ENCODE measurements at regions not wholly inside any gene's neighbourhood (a gene's known extent, or its start where the extent isn't known, plus 50 kb on each side); places are given as distances from the start of the nearest gene placed in this dataset.

GRCh38 chr13:60772726-60773125, 375.7 kb downstream of the TDRD3 start:
- H3K27ac ChIP-seq: no peak overlapping the region
- H3K4me3 ChIP-seq: no peak overlapping the region
- DNase-seq (no peak), ATAC-seq (no peak)
- no peaks in the 10 kb centered on the region for H3K36me3 ChIP-seq
- H3K9me3 ChIP-seq: peaks cover 0 to 7% (median 0%) of the 10 kb centered on the region in 12 donors
- intact Hi-C loops (cut with DNase I): no loop called here
- TF ChIP-seq, protein P1, sequence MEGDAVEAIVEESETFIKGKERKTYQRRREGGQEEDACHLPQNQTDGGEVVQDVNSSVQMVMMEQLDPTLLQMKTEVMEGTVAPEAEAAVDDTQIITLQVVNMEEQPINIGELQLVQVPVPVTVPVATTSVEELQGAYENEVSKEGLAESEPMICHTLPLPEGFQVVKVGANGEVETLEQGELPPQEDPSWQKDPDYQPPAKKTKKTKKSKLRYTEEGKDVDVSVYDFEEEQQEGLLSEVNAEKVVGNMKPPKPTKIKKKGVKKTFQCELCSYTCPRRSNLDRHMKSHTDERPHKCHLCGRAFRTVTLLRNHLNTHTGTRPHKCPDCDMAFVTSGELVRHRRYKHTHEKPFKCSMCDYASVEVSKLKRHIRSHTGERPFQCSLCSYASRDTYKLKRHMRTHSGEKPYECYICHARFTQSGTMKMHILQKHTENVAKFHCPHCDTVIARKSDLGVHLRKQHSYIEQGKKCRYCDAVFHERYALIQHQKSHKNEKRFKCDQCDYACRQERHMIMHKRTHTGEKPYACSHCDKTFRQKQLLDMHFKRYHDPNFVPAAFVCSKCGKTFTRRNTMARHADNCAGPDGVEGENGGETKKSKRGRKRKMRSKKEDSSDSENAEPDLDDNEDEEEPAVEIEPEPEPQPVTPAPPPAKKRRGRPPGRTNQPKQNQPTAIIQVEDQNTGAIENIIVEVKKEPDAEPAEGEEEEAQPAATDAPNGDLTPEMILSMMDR (IDR thresholded peaks at IDR 0.05): no peak
- TF ChIP-seq POLR2A (IDR thresholded peaks at IDR 0.05): no peak
- H3K27me3 ChIP-seq: no peaks in the 10 kb centered on the region
- no peaks in the 10 kb centered on the region for H3K4me1 ChIP-seq

DNA sequence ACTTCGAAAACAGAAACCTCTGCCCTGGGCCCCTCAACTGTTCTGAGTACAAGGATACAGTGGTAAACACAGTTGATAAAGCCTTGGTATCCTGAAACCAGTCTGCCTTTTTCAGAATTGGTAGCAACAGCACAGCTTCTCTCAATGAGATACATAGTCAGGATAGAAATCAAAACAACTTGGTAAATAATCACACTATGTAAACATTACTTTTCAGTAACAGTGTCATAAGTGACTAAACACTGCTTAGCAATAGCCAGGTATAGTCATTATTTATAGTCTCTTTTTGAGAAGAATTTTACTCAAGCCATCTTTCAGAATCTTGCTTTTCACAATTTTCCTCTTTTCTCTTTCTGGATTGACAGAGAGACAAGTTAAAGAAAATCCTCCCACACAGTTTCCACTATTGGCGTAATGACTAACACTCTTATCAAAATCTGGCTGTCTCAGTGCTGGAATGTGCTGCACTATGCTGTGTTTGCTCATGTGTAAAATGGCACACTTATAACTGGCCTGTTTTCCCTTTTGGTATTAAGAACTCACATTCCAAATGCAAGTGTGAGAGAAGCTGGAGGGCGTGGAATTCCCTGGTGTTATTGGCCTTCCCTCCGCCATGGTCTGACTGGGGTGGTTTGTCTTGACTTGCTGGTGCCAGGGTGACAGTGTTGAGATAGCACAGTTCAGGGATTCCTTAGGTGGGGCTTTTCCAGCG, 368.8 kb downstream of the TDRD3 start:
- TF ChIP-seq, protein P1 (IDR thresholded peaks at IDR 0.05): no peak
- intact Hi-C loops (cut with DNase I): no loop called here

DNA sequence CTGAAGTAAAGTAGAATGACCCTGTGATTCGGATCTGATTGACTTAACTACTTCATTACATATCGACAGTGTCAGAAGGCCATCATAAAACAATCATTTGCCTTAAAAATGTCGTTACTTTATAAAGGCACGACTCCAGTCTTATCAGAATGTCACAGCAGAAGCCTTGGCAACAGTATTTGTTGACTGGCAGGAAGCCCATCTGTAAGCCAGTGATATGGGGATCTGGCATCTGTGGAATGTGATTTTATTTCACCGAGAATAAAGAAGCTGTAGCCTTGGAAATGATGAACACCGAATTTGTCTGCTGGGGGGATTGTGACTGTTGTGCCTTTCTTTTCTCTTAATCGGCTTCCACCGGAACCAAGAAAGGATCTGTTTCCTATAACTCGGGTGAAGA, 362.5 kb downstream of the TDRD3 start:
- no peak overlapping the region for H3K27ac ChIP-seq
- TF ChIP-seq, protein P1 (IDR thresholded peaks at IDR 0.05): no peak
- no peak for TF ChIP-seq POLR2A (IDR thresholded peaks at IDR 0.05)
- no peaks in the 10 kb centered on the region for H3K27me3 ChIP-seq
- DNase-seq (no peak), ATAC-seq (no peak)
- 3 to 5% (median 4%) methylated on average over 9 of the region's 9 CpGs for WGBS, 4 donors
- intact Hi-C loops (cut with DNase I): no loop called here
- peaks cover 0 to 8% (median 0%) of the 10 kb centered on the region in 12 donors for H3K4me1 ChIP-seq
- no peaks in the 10 kb centered on the region for H3K36me3 ChIP-seq
- H3K9me3 ChIP-seq: no peaks in the 10 kb centered on the region
- peak overlapping the region in 1 of 12 donors; percentile 39 for H3K4me3 ChIP-seq

More for the DNA sequence above, 368.8 kb downstream of the TDRD3 start:
- H3K27ac ChIP-seq: peak overlapping the region in 3 of 12 donors; percentile 3 to 25 (median 8)
- H3K9me3 ChIP-seq: peaks cover 0 to 5% (median 0%) of the 10 kb centered on the region in 12 donors
- WGBS, 4 donors: 28 to 40% (median 31%) methylated on average over 5 of the region's 5 CpGs
- no peaks in the 10 kb centered on the region for H3K27me3 ChIP-seq
- no peak overlapping the region for H3K4me3 ChIP-seq
- peaks cover 0 to 14% (median 0%) of the 10 kb centered on the region in 12 donors for H3K4me1 ChIP-seq
- H3K36me3 ChIP-seq: no peaks in the 10 kb centered on the region
- ATAC-seq (peak; percentile 85 to 92 (median 88)), DNase-seq (no peak)

DNA sequence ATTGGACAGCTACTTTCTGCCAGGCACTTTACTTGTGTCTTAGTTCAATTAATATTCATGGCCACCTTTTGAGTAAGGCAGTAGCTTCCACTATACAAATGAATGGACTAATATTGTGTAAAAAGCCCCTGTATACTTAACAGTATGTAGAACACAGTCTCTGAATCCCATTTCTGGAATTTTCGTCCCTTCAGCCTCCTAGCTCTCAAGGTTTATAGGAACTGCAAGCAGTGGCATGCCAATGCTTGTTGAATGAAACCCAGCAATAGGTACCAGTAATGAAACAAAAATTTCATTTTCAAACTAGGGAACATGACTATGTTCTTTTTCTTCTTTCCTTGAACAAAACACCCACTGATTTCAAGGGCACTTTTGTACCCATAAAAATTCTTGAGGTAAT, 361.6 kb downstream of the TDRD3 start:
- no peaks in the 10 kb centered on the region for H3K27me3 ChIP-seq
- TF ChIP-seq, protein P1 (IDR thresholded peaks at IDR 0.05): no peak
- TF ChIP-seq POLR2A (IDR thresholded peaks at IDR 0.05): no peak
- H3K36me3 ChIP-seq: no peaks in the 10 kb centered on the region
- intact Hi-C loops (cut with DNase I): no loop called here
- WGBS, 4 donors: 67 to 86% (median 83%) methylated on average over 1 of the region's 1 CpG
- peaks cover 0 to 8% (median 0%) of the 10 kb centered on the region in 12 donors for H3K4me1 ChIP-seq
- H3K4me3 ChIP-seq: no peak overlapping the region
- H3K27ac ChIP-seq: no peak overlapping the region
- ATAC-seq (no peak), DNase-seq (no peak)
- no peaks in the 10 kb centered on the region for H3K9me3 ChIP-seq

Measured in heart left ventricle (tissue), 16 donors.